GM23338 (cell line): ENCODE measurements at regions not wholly inside any gene's neighbourhood (a gene's known extent, or its start where the extent isn't known, plus 50 kb on each side); places are given as distances from the start of the nearest gene placed in this dataset.

Source experiments
- ATAC-seq: fragments of 200-7000 bp; cut with Tn5 transposase; 3 replicates; pipeline ENCODE4 v1.9.1; 2020
- DNase-seq: peaks from one replicate; pipeline ENCODE4 v3.0.0-alpha.2; 2015; ENCODE audit warnings: low spot score
- H2AFZ ChIP-seq: fragments of 200-600 bp; sonication (generic); 2 replicates; pipeline ENCODE4 v1.8.0; 2016; ENCODE audit warnings: antibody characterized with exemption, mild to moderate bottlenecking, moderate library complexity
- H3F3A ChIP-seq: fragments of 200-600 bp; sonication (generic); replicated peaks from 2 replicates; pipeline ENCODE4 v1.8.0; 2017; ENCODE audit warnings: antibody characterized with exemption, mixed run types, low read depth
- H3K27ac ChIP-seq: fragments of 200-600 bp; sonication (generic); 2 replicates; pipeline ENCODE4 v1.6.1; 2016; ENCODE audit warnings: low read depth
- H3K27me3 ChIP-seq: fragments of 200-600 bp; sonication (generic); 2 replicates; pipeline ENCODE4 v1.8.0; 2016; ENCODE audit warnings: mild to moderate bottlenecking, mixed run types, moderate library complexity; ENCODE audit not compliant: insufficient read depth
- H3K36me3 ChIP-seq: fragments of 200-600 bp; sonication (generic); 2 replicates; pipeline ENCODE4 v1.8.0; 2016; ENCODE audit warnings: mild to moderate bottlenecking; ENCODE audit not compliant: insufficient read depth
- H3K4me1 ChIP-seq: fragments of 200-600 bp; sonication (generic); 2 replicates; pipeline ENCODE4 v1.8.0; 2016; ENCODE audit warnings: mild to moderate bottlenecking, moderate library complexity; ENCODE audit not compliant: insufficient read depth
- H3K4me2 ChIP-seq: fragments of 200-600 bp; sonication (generic); 2 replicates; pipeline ENCODE4 v1.7.1; 2017; ENCODE audit warnings: mixed run types
- H3K4me3 ChIP-seq: fragments of 200-600 bp; sonication (generic); 2 replicates; pipeline ENCODE4 v1.6.1; 2016; ENCODE audit warnings: mixed run types
- H3K79me2 ChIP-seq: fragments of 200-600 bp; sonication (generic); replicated peaks from 2 replicates; pipeline ENCODE4 v1.8.0; 2017; ENCODE audit warnings: mild to moderate bottlenecking; ENCODE audit not compliant: insufficient read depth
- H3K9me2 ChIP-seq: fragments of 200-600 bp; sonication (generic); 2 replicates; pipeline ENCODE4 v1.8.0; 2017; ENCODE audit not compliant: insufficient read depth
- H4K20me1 ChIP-seq: fragments of 200-600 bp; sonication (generic); replicated peaks from 2 replicates; pipeline ENCODE4 v1.8.0; 2017; ENCODE audit warnings: mild to moderate bottlenecking; ENCODE audit not compliant: insufficient read depth
- H3K27ac Mint-ChIP-seq: 2 replicates; pipeline ENCODE4 v1.8.0; 2020; ENCODE audit warnings: inconsistent platforms, mild to moderate bottlenecking, moderate library complexity, mixed read lengths
- H3K27me3 Mint-ChIP-seq: 3 replicates; pipeline ENCODE4 v1.8.0; 2022; ENCODE audit warnings: low read depth, mild to moderate bottlenecking, moderate library complexity, mixed read lengths, inconsistent platforms; ENCODE audit not compliant: insufficient read depth, poor library complexity
- H3K36me3 Mint-ChIP-seq: 3 replicates; pipeline ENCODE4 v1.8.0; 2021; ENCODE audit warnings: low read depth, mild to moderate bottlenecking, inconsistent platforms, moderate library complexity, mixed read lengths
- H3K4me1 Mint-ChIP-seq: 3 replicates; pipeline ENCODE4 v1.8.0; 2020; ENCODE audit warnings: mild to moderate bottlenecking, inconsistent platforms, mixed read lengths
- H3K4me3 Mint-ChIP-seq: 3 replicates; pipeline ENCODE4 v1.8.0; 2021; ENCODE audit warnings: moderate library complexity, mild to moderate bottlenecking, inconsistent platforms, mixed read lengths
- H3K9me3 Mint-ChIP-seq: 3 replicates; pipeline ENCODE4 v1.8.0; 2020; ENCODE audit warnings: moderate library complexity, mild to moderate bottlenecking, inconsistent platforms, mixed read lengths
- ETS1 ChIP-seq: IDR thresholded peaks from 2 replicates; pipeline ENCODE4 v1.6.1; 2016; ENCODE audit warnings: antibody characterized with exemption
- EZH2 ChIP-seq: fragments of 200-600 bp; sonication (generic); IDR thresholded peaks from one replicate; pipeline ENCODE4 v1.8.0; 2017; ENCODE audit warnings: antibody characterized with exemption, mild to moderate bottlenecking, low read depth; ENCODE audit not compliant: unreplicated experiment
- JUNB ChIP-seq: IDR thresholded peaks from one replicate; pipeline ENCODE4 v1.6.1; 2016; ENCODE audit warnings: antibody characterized with exemption; ENCODE audit not compliant: unreplicated experiment
- POLR2AphosphoS5 ChIP-seq: IDR thresholded peaks from 2 replicates; pipeline ENCODE4 v1.6.1; 2016; ENCODE audit warnings: antibody characterized with exemption, low read depth
- REST ChIP-seq: IDR thresholded peaks from one replicate; pipeline ENCODE4 v1.6.1; 2018; ENCODE audit warnings: antibody characterized with exemption; ENCODE audit not compliant: unreplicated experiment
- ZNF331 ChIP-seq: fragments of 250-450 bp; sonication (Bioruptor Pico); IDR thresholded peaks from 2 replicates; pipeline ENCODE4 v1.5.0; 2020; ENCODE audit warnings: low read depth, mild to moderate bottlenecking, moderate library complexity

GRCh38 chr13:68584776-68585175 is 1354.6 kb upstream of the PCDH9 start (continued):
- TF ChIP-seq REST (no peak), JUNB (no peak), ZNF331 (CRISPR knock-in tag) (no peak), EZH2 (no peak)

- Histone ChIP-seq H3K9me2 (no peaks in the 10 kb centered on the region), H4K20me1 (no peaks in the 10 kb centered on the region), H3K4me1 (no peaks in the 10 kb centered on the region), H3F3A (no peaks in the 10 kb centered on the region), H3K4me2 (no peak overlapping the region), H3K27me3 (no peaks in the 10 kb centered on the region), H2AFZ (no peak overlapping the region), H3K36me3 (no peaks in the 10 kb centered on the region), H3K79me2 (no peaks in the 10 kb centered on the region), H3K4me3 (no peak overlapping the region), H3K27ac (no peak overlapping the region)
- ATAC-seq (no peak), DNase-seq (no peak)
- Mint-ChIP-seq H3K27me3 (no peaks in the 10 kb centered on the region), H3K36me3 (no peaks in the 10 kb centered on the region), H3K9me3 (no peaks in the 10 kb centered on the region), H3K27ac (no peak overlapping the region), H3K4me1 (peaks cover 2% of the 10 kb centered on the region; the same call in 2 of the 3 replicates), H3K4me3 (no peak overlapping the region)
- no peak for TF ChIP-seq EZH2
- no peak for TF ChIP-seq ETS1
- no peak for TF ChIP-seq POLR2AphosphoS5
- TF ChIP-seq REST = no peak
These were observed 1343.9 kb upstream of the PCDH9 start for GRCh38 chr13:68574053-68574452.
